Liver (tissue), 3 donors: ENCODE measurements at regions not wholly inside any gene's neighbourhood (a gene's known extent, or its start where the extent isn't known, plus 50 kb on each side); places are given as distances from the start of the nearest gene placed in this dataset.

Experiments
- SP1 ChIP-seq: IDR thresholded peaks from 2 replicates; pipeline ENCODE4 v1.6.1; 2018; ENCODE audit warnings: antibody characterized with exemption, mild to moderate bottlenecking
- TAF1 ChIP-seq: conservative IDR thresholded peaks from 2 replicates; pipeline ENCODE4 v1.6.1; 2016; ENCODE audit warnings: antibody characterized with exemption, mild to moderate bottlenecking
- TF ChIP-seq, protein P1 (sequence below): fragments of 150-350 bp; IDR thresholded peaks from 2 replicates; pipeline ENCODE4 v1.5.1; 2017; ENCODE audit warnings: improper control_type of control experiment, low read depth, low read length; ENCODE audit not compliant: missing input control
- donor health status: healthy.
- donor health status: healthy.

DNA sequence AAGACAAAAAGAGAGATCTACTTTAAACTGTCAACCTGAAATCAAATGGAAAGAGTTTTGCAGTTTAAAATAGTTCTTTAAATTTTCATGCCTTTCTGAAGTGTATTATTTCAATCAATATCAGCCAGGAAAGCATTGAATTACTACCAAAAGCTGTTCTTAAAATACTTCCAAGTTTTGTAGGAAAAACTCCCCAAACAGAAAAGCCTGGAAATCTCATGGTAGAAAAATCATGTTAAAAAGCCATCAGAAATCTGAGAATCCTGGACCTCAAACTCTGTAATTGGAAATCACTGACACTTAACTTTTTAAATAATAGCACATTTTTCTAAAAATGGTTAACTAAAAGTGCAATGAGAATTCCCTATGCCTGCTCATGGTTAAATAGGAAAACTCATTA lies 63.3 kb upstream of the CNTNAP4 start:
- TF ChIP-seq, protein P1, sequence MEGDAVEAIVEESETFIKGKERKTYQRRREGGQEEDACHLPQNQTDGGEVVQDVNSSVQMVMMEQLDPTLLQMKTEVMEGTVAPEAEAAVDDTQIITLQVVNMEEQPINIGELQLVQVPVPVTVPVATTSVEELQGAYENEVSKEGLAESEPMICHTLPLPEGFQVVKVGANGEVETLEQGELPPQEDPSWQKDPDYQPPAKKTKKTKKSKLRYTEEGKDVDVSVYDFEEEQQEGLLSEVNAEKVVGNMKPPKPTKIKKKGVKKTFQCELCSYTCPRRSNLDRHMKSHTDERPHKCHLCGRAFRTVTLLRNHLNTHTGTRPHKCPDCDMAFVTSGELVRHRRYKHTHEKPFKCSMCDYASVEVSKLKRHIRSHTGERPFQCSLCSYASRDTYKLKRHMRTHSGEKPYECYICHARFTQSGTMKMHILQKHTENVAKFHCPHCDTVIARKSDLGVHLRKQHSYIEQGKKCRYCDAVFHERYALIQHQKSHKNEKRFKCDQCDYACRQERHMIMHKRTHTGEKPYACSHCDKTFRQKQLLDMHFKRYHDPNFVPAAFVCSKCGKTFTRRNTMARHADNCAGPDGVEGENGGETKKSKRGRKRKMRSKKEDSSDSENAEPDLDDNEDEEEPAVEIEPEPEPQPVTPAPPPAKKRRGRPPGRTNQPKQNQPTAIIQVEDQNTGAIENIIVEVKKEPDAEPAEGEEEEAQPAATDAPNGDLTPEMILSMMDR, result no peak
- TF ChIP-seq TAF1 (no peak), SP1 (no peak)
